Pancreas (tissue), 10 donors: ENCODE measurements at regions not wholly inside any gene's neighbourhood (a gene's known extent, or its start where the extent isn't known, plus 50 kb on each side); places are given as distances from the start of the nearest gene placed in this dataset.

Experiments
- ATAC-seq, 4 donors: fragments of 200-7000 bp; cut with Tn5 transposase; one replicate each; pipeline versions ENCODE4 v1.8.0 to v1.9.1; 2020; ENCODE audit warnings: mild to moderate bottlenecking in 4 of 4, moderate library complexity in 4 of 4
- DNase-seq, 6 donors: peaks; one replicate each; pipeline ENCODE4 v3.0.0-alpha.2; 2020
- FAIRE-seq: peaks from 2 replicates; lab custom pipeline; 2012; peaks lifted over from hg19 to GRCh38; lab: Jason Lieb, UNC
- H3K27ac ChIP-seq, 4 donors: fragments of 200-600 bp; sonication (generic); 1 replicate in 3 of 4; 2 replicates in 1 of 4; pipeline versions ENCODE4 v1.5.0 to v1.8.0; 2020
- H3K27me3 ChIP-seq, 4 donors: fragments of 200-600 bp; one replicate each; pipeline ENCODE4 v1.8.0; 2021
- H3K36me3 ChIP-seq, 3 donors: fragments of 200-600 bp; sonication (generic) in 1 of 3; one replicate each; pipeline versions ENCODE4 v1.5.0 to v1.8.0; 2020 to 2021
- H3K4me1 ChIP-seq, 3 donors: fragments of 200-600 bp; one replicate each; pipeline ENCODE4 v1.8.0; 2021
- H3K4me3 ChIP-seq, 4 donors: fragments of 200-600 bp; sonication (generic) in 2 of 4; one replicate each; pipeline versions ENCODE4 v1.5.0 to v1.8.0; 2020 to 2021
- H3K9me3 ChIP-seq, 4 donors: fragments of 200-600 bp; one replicate each; pipeline ENCODE4 v1.8.0; 2021
- CTCF ChIP-seq, 4 donors: fragments of 200-600 bp; sonication (generic) in 3 of 4; IDR thresholded peaks; one replicate each; pipeline versions ENCODE4 v1.5.0 to v1.8.0; 2021; ENCODE audit warnings: antibody characterized with exemption in 4 of 4
- WGBS, 2 donors: extraction: QIAGEN DNeasy Blood & Tissue Kit; methylation state at CpG; one replicate each; pipeline ENCODE4 v1.1.7; 2013; 5-methylcytosine and 5-hydroxymethylcytosine counted together
- intact Hi-C, 3 donors: fragments of 100-400 bp; cut with DNase I; formaldehyde crosslinking; loops; one replicate each; pipeline versions ENCODE4 v1.11.1 to v1.14.2; 2022
- donor health status: healthy with polysubstance abuse.
- donor health status: DM: no; HTN: no; CAD: no; lungs with moderate emphysema.
- donor health status: DM: no; HTN: no; CAD: no.
- donor health status: control.
- donor health status: control.
- donor health status: Bipolar disorder and iron deficiency.
- donor health status: DM: yes; HTN: yes; CAD: no.
- donor health status: DM: no; HTN: no; CAD: no.
- donor health status: DM: no; HTN: no; CAD: no.
- donor health status: DM: yes; HTN: yes; CAD: no.

GRCh38 chr3:6172871-6173642, 687.9 kb upstream of the GRM7 start:
- H3K4me3 ChIP-seq, result no peak overlapping the region
- no peak for FAIRE-seq

GRCh38 chr3:6177417-6177816, 683.5 kb upstream of the GRM7 start:
- Histone ChIP-seq H3K9me3 (no peaks in the 10 kb centered on the region), H3K36me3 (no peaks in the 10 kb centered on the region), H3K4me1 (no peaks in the 10 kb centered on the region), H3K27ac (no peak overlapping the region), H3K27me3 (no peaks in the 10 kb centered on the region), H3K4me3 (no peak overlapping the region)
- DNase-seq (no peak), FAIRE-seq (no peak), ATAC-seq (no peak)
- 82 to 88% methylated on average over 1 of the region's 1 CpG for WGBS, 2 donors
- intact Hi-C loops, result no loop called here
- no peak for TF ChIP-seq CTCF (IDR thresholded peaks at IDR 0.05)

More at GRCh38 chr3:6172871-6173642, 687.9 kb upstream of the GRM7 start:
- Histone ChIP-seq H3K9me3 (no peaks in the 10 kb centered on the region), H3K27ac (no peak overlapping the region), H3K4me1 (no peaks in the 10 kb centered on the region), H3K36me3 (no peaks in the 10 kb centered on the region), H3K27me3 (no peaks in the 10 kb centered on the region)
- no peak for TF ChIP-seq CTCF (IDR thresholded peaks at IDR 0.05)
- intact Hi-C loops, result no loop called here
- 84 to 90% methylated on average over 6 of the region's 6 CpGs for WGBS, 2 donors
- DNase-seq, result no peak
- no peak for ATAC-seq

DNA sequence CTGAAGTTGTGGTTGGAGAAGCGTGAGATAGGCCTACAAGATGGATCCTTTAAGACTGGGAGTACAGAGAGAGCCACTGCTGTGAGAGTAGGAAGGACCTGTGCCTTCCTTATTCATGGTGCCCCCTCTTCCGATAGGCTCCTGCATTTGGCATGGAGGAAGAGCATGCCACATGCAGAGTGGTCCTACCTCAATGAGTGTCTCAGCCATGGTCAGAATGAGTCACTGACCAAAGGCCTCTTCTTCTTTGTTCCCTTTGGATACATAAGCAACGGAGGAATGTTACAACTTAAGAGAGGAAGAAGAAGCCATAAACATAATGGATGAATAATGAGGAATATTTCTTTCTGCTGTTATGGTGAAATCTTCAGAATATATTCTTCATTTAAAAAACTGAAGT, 681.2 kb upstream of the GRM7 start:
- Histone ChIP-seq H3K27me3 (no peaks in the 10 kb centered on the region), H3K9me3 (no peaks in the 10 kb centered on the region), H3K36me3 (no peaks in the 10 kb centered on the region), H3K4me1 (no peaks in the 10 kb centered on the region), H3K27ac (no peak overlapping the region), H3K4me3 (no peak overlapping the region)
- intact Hi-C loops, result no loop called here
- no peak for DNase-seq
- no peak for FAIRE-seq
- WGBS, 2 donors, result 94 to 97% methylated on average over 3 of the region's 3 CpGs
- no peak for TF ChIP-seq CTCF (IDR thresholded peaks at IDR 0.05)
- ATAC-seq, result no peak

- FAIRE-seq, result no peak
- no peak overlapping the region for H3K4me3 ChIP-seq
- TF ChIP-seq CTCF (IDR thresholded peaks at IDR 0.05), result no peak
- no peaks in the 10 kb centered on the region for H3K36me3 ChIP-seq
- no peak for DNase-seq
- intact Hi-C loops, result no loop called here
- no peak overlapping the region for H3K27ac ChIP-seq
- ATAC-seq, result no peak
- no peaks in the 10 kb centered on the region for H3K9me3 ChIP-seq
- H3K4me1 ChIP-seq, result no peaks in the 10 kb centered on the region
- no peaks in the 10 kb centered on the region for H3K27me3 ChIP-seq
These were observed 680.7 kb upstream of the GRM7 start for GRCh38 chr3:6180171-6180570.

DNA sequence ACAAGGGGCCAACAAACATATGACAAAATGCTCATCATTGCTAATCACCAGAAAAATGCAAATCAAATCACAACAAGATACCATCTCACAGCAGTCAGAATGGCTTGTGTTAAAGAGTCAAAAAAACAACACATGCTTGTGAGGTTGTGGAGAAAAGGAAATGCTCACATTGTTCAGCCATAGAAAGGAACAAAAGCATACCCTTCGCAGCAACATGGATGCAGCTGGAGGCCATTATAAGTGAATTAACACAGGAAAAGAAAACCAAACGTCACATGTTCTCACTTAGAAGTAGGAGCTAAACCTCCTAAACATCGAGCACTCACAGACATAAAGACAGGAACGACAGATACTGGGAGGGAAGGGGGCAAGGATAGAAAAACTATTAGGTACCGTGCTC, 678.4 kb upstream of the GRM7 start:
- intact Hi-C loops, result no loop called here
- WGBS, 2 donors, result 49 to 54% methylated on average over 5 of the region's 5 CpGs
- DNase-seq (no peak), ATAC-seq (no peak), FAIRE-seq (no peak)
- Histone ChIP-seq H3K36me3 (no peaks in the 10 kb centered on the region), H3K27me3 (no peaks in the 10 kb centered on the region), H3K4me1 (no peaks in the 10 kb centered on the region), H3K4me3 (no peak overlapping the region), H3K27ac (no peak overlapping the region), H3K9me3 (no peaks in the 10 kb centered on the region)
- no peak for TF ChIP-seq CTCF (IDR thresholded peaks at IDR 0.05)
